DOHH2 (cell line): ENCODE measurements at regions not wholly inside any gene's neighbourhood (a gene's known extent, or its start where the extent isn't known, plus 50 kb on each side); places are given as distances from the start of the nearest gene placed in this dataset.
"Not testable (repeated sequence)": the region's sequence is repeated elsewhere in the genome, so short reads cannot be mapped to it uniquely, and the experiment has no call there.

Experiments
- H3F3A ChIP-seq: fragments of 200-600 bp; sonication (generic), shearing (Covaris generic); 2 replicates; pipeline ENCODE4 v1.6.0; 2016; ENCODE audit warnings: antibody characterized with exemption, mild to moderate bottlenecking; ENCODE audit not compliant: control insufficient read depth, insufficient read depth
- H3K27ac ChIP-seq: fragments of 200-600 bp; sonication (generic); 2 replicates; pipeline ENCODE4 v1.5.1; 2014; ENCODE audit warnings: low read depth, mild to moderate bottlenecking, low read length, moderate library complexity
- H3K27me3 ChIP-seq: fragments of 200-600 bp; sonication (generic); 2 replicates; pipeline ENCODE4 v1.6.1; 2014; ENCODE audit warnings: mild to moderate bottlenecking, low read length, mixed read lengths; ENCODE audit not compliant: control insufficient read depth
- H3K36me3 ChIP-seq: fragments of 200-600 bp; sonication (generic); 2 replicates; pipeline ENCODE4 v1.6.1; 2014; ENCODE audit warnings: mild to moderate bottlenecking, low read length, moderate library complexity, mixed read lengths; ENCODE audit not compliant: control insufficient read depth
- H3K4me1 ChIP-seq: fragments of 200-600 bp; sonication (generic); 2 replicates; pipeline ENCODE4 v1.6.1; 2014; ENCODE audit warnings: mild to moderate bottlenecking, low read length, mixed read lengths; ENCODE audit not compliant: control insufficient read depth
- H3K4me2 ChIP-seq: fragments of 200-600 bp; sonication (generic); 2 replicates; pipeline ENCODE4 v1.6.0; 2014; ENCODE audit warnings: mild to moderate bottlenecking, low read length, moderate library complexity
- H3K4me3 ChIP-seq: fragments of 200-600 bp; sonication (generic); 2 replicates; pipeline ENCODE4 v1.5.1; 2014; ENCODE audit warnings: mild to moderate bottlenecking, low read length, mixed read lengths
- H3K79me2 ChIP-seq: fragments of 200-600 bp; sonication (generic); 2 replicates; pipeline ENCODE4 v1.6.1; 2014; ENCODE audit warnings: mild to moderate bottlenecking, low read length, mixed read lengths; ENCODE audit not compliant: control insufficient read depth
- H3K9me2 ChIP-seq: fragments of 200-600 bp; sonication (generic); replicated peaks from 2 replicates; pipeline ENCODE4 v1.6.1; 2014; ENCODE audit warnings: mild to moderate bottlenecking, low read length, mixed read lengths; ENCODE audit not compliant: control insufficient read depth
- H3K9me3 ChIP-seq: fragments of 200-600 bp; sonication (generic); 2 replicates; pipeline ENCODE4 v1.6.1; 2014; ENCODE audit warnings: antibody characterized with exemption, low read length, mixed read lengths; ENCODE audit not compliant: control insufficient read depth, insufficient read depth
- H4K20me1 ChIP-seq: fragments of 200-600 bp; sonication (generic); 2 replicates; pipeline ENCODE4 v1.6.0; 2014; ENCODE audit warnings: low read depth, mild to moderate bottlenecking, antibody characterized with exemption, low read length, moderate library complexity; ENCODE audit not compliant: control insufficient read depth, insufficient read depth
- EZH2phosphoT487 ChIP-seq: fragments of 200-600 bp; sonication (generic); IDR thresholded peaks from 2 replicates; pipeline ENCODE4 v1.6.1; 2017; ENCODE audit warnings: borderline replicate concordance, mild to moderate bottlenecking, antibody characterized with exemption, low read length, moderate library complexity, mixed read lengths
- TF ChIP-seq, protein P1 (sequence below): fragments of 200-600 bp; sonication (generic); IDR thresholded peaks from one replicate; pipeline ENCODE4 v1.5.1; 2014; ENCODE audit warnings: antibody characterized with exemption, mild to moderate bottlenecking, low read depth, low read length; ENCODE audit not compliant: poor library complexity, severe bottlenecking

DNA sequence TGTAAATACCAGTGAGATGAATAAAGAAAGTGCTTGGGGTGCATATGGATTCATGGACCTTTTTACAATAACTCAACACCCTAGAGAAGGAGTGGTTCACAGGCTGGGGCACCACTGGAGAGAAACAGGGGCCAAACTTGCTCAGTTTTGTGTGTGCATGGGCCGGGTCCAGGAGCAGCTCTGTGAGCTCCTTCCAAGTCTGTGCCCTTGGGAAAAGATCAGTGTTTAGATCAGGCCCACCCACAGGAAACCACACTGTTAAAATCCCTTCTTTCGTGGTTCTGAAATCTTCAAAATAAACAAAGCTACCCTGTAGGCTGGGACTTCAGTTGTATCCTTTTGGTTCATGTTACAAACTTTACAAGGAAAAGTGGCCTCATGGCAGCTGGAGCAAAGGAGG lies 156.1 kb upstream of the TMEM260 start:
- TF ChIP-seq, protein P1, sequence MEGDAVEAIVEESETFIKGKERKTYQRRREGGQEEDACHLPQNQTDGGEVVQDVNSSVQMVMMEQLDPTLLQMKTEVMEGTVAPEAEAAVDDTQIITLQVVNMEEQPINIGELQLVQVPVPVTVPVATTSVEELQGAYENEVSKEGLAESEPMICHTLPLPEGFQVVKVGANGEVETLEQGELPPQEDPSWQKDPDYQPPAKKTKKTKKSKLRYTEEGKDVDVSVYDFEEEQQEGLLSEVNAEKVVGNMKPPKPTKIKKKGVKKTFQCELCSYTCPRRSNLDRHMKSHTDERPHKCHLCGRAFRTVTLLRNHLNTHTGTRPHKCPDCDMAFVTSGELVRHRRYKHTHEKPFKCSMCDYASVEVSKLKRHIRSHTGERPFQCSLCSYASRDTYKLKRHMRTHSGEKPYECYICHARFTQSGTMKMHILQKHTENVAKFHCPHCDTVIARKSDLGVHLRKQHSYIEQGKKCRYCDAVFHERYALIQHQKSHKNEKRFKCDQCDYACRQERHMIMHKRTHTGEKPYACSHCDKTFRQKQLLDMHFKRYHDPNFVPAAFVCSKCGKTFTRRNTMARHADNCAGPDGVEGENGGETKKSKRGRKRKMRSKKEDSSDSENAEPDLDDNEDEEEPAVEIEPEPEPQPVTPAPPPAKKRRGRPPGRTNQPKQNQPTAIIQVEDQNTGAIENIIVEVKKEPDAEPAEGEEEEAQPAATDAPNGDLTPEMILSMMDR = no peak
- Histone ChIP-seq H4K20me1 (no peaks in the 10 kb centered on the region), H3K4me2 (no peak overlapping the region), H3K4me1 (no peaks in the 10 kb centered on the region), H3K27ac (no peak overlapping the region), H3K9me2 (no peaks in the 10 kb centered on the region), H3K9me3 (no peaks in the 10 kb centered on the region), H3K79me2 (no peaks in the 10 kb centered on the region), H3F3A (no peaks in the 10 kb centered on the region), H3K4me3 (no peak overlapping the region), H3K36me3 (no peaks in the 10 kb centered on the region), H3K27me3 (no peaks in the 10 kb centered on the region)

DNA sequence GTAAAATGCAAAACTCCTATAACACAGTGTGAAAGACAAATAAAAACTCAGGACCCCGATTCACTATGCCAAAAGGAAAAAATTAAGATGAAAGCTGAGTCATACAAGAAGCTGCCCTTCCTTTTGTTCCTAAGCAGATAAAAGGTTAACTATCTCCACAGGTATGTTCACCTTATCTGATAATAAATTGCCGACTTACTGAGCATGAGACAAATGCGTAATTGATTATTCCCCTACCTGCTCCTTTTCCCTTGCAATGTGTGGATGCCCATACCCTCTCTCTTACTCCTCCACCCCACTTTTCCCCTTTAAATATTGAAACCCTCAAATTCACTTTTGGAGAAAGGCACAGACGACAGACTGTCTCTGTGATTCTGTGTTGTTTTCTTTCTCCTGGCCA lies 148.6 kb upstream of the TMEM260 start:
- no peak overlapping the region for H3K27ac ChIP-seq
- H4K20me1 ChIP-seq = no peaks in the 10 kb centered on the region
- no peaks in the 10 kb centered on the region for H3K4me1 ChIP-seq
- no peaks in the 10 kb centered on the region for H3K79me2 ChIP-seq
- no peaks in the 10 kb centered on the region for H3F3A ChIP-seq
- no peaks in the 10 kb centered on the region for H3K36me3 ChIP-seq
- H3K9me2 ChIP-seq = no peaks in the 10 kb centered on the region
- H3K4me3 ChIP-seq = no peak overlapping the region
- H3K9me3 ChIP-seq = no peaks in the 10 kb centered on the region
- TF ChIP-seq, protein P1 = no peak
- TF ChIP-seq EZH2phosphoT487 = no peak
- no peak overlapping the region for H3K4me2 ChIP-seq
- no peaks in the 10 kb centered on the region for H3K27me3 ChIP-seq

DNA sequence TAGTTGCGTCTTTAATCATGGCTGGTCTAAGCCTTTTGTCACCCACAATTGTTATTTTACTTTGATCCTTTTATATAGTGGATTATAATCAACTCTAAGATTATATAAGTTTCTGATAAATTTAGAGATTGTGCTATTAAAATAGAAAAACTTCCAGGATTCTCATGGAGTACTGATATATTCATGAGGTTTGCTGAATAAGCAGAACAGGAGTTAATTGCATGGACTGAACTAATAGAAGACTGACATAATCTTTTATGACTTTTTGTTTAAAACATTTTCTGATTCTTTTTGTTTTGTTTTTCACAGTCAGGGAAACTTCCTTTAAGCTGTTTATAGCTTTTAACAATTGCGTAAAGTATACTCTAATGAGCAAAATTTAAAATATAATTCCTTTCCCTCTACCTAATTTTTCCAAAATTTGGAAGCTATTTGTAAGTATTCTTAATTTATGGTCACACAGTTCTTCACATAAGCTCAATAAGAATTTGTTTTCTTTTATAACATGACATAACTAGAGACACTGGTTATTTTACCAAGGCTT lies 129.9 kb upstream of the TMEM260 start:
- no peaks in the 10 kb centered on the region for H3K9me2 ChIP-seq
- H3K79me2 ChIP-seq = no peaks in the 10 kb centered on the region
- no peak for TF ChIP-seq EZH2phosphoT487
- TF ChIP-seq, protein P1 = no peak
- no peaks in the 10 kb centered on the region for H3K9me3 ChIP-seq
- no peak overlapping the region for H3K4me3 ChIP-seq
- no peaks in the 10 kb centered on the region for H3F3A ChIP-seq
- H3K4me2 ChIP-seq = no peak overlapping the region
- no peaks in the 10 kb centered on the region for H4K20me1 ChIP-seq
- no peaks in the 10 kb centered on the region for H3K4me1 ChIP-seq
- no peak overlapping the region for H3K27ac ChIP-seq
- no peaks in the 10 kb centered on the region for H3K36me3 ChIP-seq
- no peaks in the 10 kb centered on the region for H3K27me3 ChIP-seq

DNA sequence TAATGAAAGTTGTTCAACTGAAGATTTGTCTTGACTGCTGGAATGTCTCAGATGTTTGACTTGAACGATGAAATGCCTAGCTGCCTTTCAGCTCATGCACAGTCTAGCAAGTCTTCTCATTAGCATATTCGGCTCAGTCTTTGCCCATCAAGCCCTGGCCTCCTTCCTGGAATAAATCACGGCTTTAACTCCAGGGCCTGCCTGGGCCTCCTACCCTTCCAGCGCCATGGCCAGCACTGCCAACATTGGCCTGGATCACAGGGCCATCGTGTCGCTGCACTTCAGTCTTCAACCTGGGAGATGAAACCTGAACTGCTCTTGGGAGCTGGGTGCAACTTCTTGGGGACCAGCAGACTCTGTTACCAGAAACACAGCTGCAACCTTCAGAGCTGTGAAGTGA lies 126.7 kb upstream of the TMEM260 start:
- Histone ChIP-seq H3K27ac (no peak overlapping the region), H3K4me2 (no peak overlapping the region), H3K4me3 (no peak overlapping the region), H3K27me3 (no peaks in the 10 kb centered on the region), H3K9me3 (no peaks in the 10 kb centered on the region), H4K20me1 (no peaks in the 10 kb centered on the region), H3K36me3 (no peaks in the 10 kb centered on the region), H3K4me1 (no peaks in the 10 kb centered on the region), H3K9me2 (no peaks in the 10 kb centered on the region), H3F3A (no peaks in the 10 kb centered on the region), H3K79me2 (no peaks in the 10 kb centered on the region)
- TF ChIP-seq, protein P1 = no peak
- TF ChIP-seq EZH2phosphoT487 = no peak

DNA sequence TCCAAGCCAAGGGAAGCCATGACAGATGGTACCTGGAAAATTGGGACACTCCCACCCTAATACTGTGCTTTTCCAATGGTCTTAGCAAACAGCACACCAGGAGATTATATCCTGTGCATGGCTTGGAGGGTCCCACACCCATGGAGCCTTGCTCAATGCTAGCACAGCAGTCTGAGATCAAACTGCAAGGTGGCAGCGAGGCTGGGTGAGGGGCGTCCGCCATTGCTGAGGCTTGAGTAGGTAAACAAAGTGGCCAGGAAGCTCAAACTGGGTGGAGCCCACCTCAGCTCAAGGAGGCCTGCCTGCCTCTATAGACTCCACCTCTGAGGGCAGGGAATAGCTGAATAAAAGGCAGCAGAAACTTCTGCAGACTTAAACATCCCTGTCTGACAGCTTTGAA lies 124.9 kb upstream of the TMEM260 start:
- not testable (repeated sequence) for H3K4me3 ChIP-seq, H3K4me2 ChIP-seq, H3K9me2 ChIP-seq, H3K27me3 ChIP-seq, H3K9me3 ChIP-seq, H3K4me1 ChIP-seq, H3F3A ChIP-seq, H3K79me2 ChIP-seq, H4K20me1 ChIP-seq, H3K36me3 ChIP-seq, H3K27ac ChIP-seq
